ENCODE measurements at regions not wholly inside any gene's neighbourhood (a gene's known extent, or its start where the extent isn't known, plus 50 kb on each side); places are given as distances from the start of the nearest gene placed in this dataset.

GRCh38 chr5:173693670-173694069 lies 77.2 kb upstream of the BOD1 start:
- H3K27ac ChIP-seq (ENCODE audit: low read depth in 1 of 2, low read length in 1 of 2): no peak overlapping the region
- DNase-seq: no peak
- no peaks in the 10 kb centered on the region for H3K36me3 ChIP-seq (ENCODE audit: control insufficient read depth in 4 of 4, insufficient read depth in 4 of 4, low read length in 4 of 4)
- no peak overlapping the region for H3K4me3 ChIP-seq
- no peak overlapping the region for H3K9ac ChIP-seq (ENCODE audit: insufficient read depth in 1 of 2, low read length in 2 of 2)
- peaks cover 0 to 5% (median 0%) of the 10 kb centered on the region in 4 donors for H3K9me3 ChIP-seq (ENCODE audit: control insufficient read depth in 4 of 4, insufficient read depth in 3 of 4, low read length in 3 of 4)
- no peak for ATAC-seq (ENCODE audit: insufficient read depth, low FRiP score)
- WGBS, 2 donors: 80 to 81% methylated on average over 5 of the region's 5 CpGs
- H3K4me1 ChIP-seq (ENCODE audit: control insufficient read depth in 5 of 5, insufficient read depth in 5 of 5, low read length in 5 of 5): peaks cover 0 to 12% (median 5%) of the 10 kb centered on the region in 5 donors
- no peaks in the 10 kb centered on the region for H3K27me3 ChIP-seq (ENCODE audit: control insufficient read depth in 3 of 3, insufficient read depth in 3 of 3, low read length in 2 of 3)
- TF ChIP-seq CTCF (IDR thresholded peaks at IDR 0.05; ENCODE audit: control extremely low read depth, extremely low read depth): no peak

- Histone ChIP-seq H3K27ac (ENCODE audit: low read depth in 1 of 2, low read length in 1 of 2) (no peak overlapping the region), H3K4me3 (no peak overlapping the region), H3K27me3 (ENCODE audit: control insufficient read depth in 3 of 3, insufficient read depth in 3 of 3, low read length in 2 of 3) (no peaks in the 10 kb centered on the region), H3K36me3 (ENCODE audit: control insufficient read depth in 4 of 4, insufficient read depth in 4 of 4, low read length in 4 of 4) (no peaks in the 10 kb centered on the region), H3K9ac (ENCODE audit: insufficient read depth in 1 of 2, low read length in 2 of 2) (no peak overlapping the region), H3K4me1 (ENCODE audit: control insufficient read depth in 5 of 5, insufficient read depth in 5 of 5, low read length in 5 of 5) (no peaks in the 10 kb centered on the region), H3K9me3 (ENCODE audit: control insufficient read depth in 4 of 4, insufficient read depth in 3 of 4, low read length in 3 of 4) (peaks cover 0 to 5% (median 0%) of the 10 kb centered on the region in 4 donors)
- WGBS, 2 donors: 94 to 99% methylated on average over 3 of the region's 3 CpGs
- TF ChIP-seq CTCF (IDR thresholded peaks at IDR 0.05; ENCODE audit: control extremely low read depth, extremely low read depth): no peak
- DNase-seq (no peak), ATAC-seq (ENCODE audit: insufficient read depth, low FRiP score) (no peak)
Measured at GRCh38 chr5:173696216-173696615, 79.8 kb upstream of the BOD1 start.

- WGBS, 2 donors: 72 to 77% methylated on average over 11 of the region's 11 CpGs
- ATAC-seq (ENCODE audit: insufficient read depth, low FRiP score) (no peak), DNase-seq (no peak)
- no peak for TF ChIP-seq CTCF (IDR thresholded peaks at IDR 0.05; ENCODE audit: control extremely low read depth, extremely low read depth)
- H3K36me3 ChIP-seq (ENCODE audit: control insufficient read depth in 4 of 4, insufficient read depth in 4 of 4, low read length in 4 of 4): no peaks in the 10 kb centered on the region
- H3K9me3 ChIP-seq (ENCODE audit: control insufficient read depth in 4 of 4, insufficient read depth in 3 of 4, low read length in 3 of 4): peaks cover 0 to 5% (median 0%) of the 10 kb centered on the region in 4 donors
- no peaks in the 10 kb centered on the region for H3K27me3 ChIP-seq (ENCODE audit: control insufficient read depth in 3 of 3, insufficient read depth in 3 of 3, low read length in 2 of 3)
- no peak overlapping the region for H3K4me3 ChIP-seq
- no peaks in the 10 kb centered on the region for H3K4me1 ChIP-seq (ENCODE audit: control insufficient read depth in 5 of 5, insufficient read depth in 5 of 5, low read length in 5 of 5)
- H3K27ac ChIP-seq (ENCODE audit: low read depth in 1 of 2, low read length in 1 of 2): no peak overlapping the region
- no peak overlapping the region for H3K9ac ChIP-seq (ENCODE audit: insufficient read depth in 1 of 2, low read length in 2 of 2)
Measured at GRCh38 chr5:173697931-173698579, 81.6 kb upstream of the BOD1 start.

GRCh38 chr5:173699966-173700365 lies 83.5 kb upstream of the BOD1 start:
- no peak for ATAC-seq (ENCODE audit: insufficient read depth, low FRiP score)
- Histone ChIP-seq H3K36me3 (ENCODE audit: control insufficient read depth in 4 of 4, insufficient read depth in 4 of 4, low read length in 4 of 4) (no peaks in the 10 kb centered on the region), H3K9me3 (ENCODE audit: control insufficient read depth in 4 of 4, insufficient read depth in 3 of 4, low read length in 3 of 4) (no peaks in the 10 kb centered on the region), H3K9ac (ENCODE audit: insufficient read depth in 1 of 2, low read length in 2 of 2) (no peak overlapping the region), H3K4me1 (ENCODE audit: control insufficient read depth in 5 of 5, insufficient read depth in 5 of 5, low read length in 5 of 5) (no peaks in the 10 kb centered on the region), H3K4me3 (no peak overlapping the region), H3K27ac (ENCODE audit: low read depth in 1 of 2, low read length in 1 of 2) (no peak overlapping the region), H3K27me3 (ENCODE audit: control insufficient read depth in 3 of 3, insufficient read depth in 3 of 3, low read length in 2 of 3) (peaks cover 0 to 3% (median 0%) of the 10 kb centered on the region in 3 donors)
- no peak for TF ChIP-seq CTCF (IDR thresholded peaks at IDR 0.05; ENCODE audit: control extremely low read depth, extremely low read depth)
- 93 to 96% methylated on average over 2 of the region's 2 CpGs for WGBS, 2 donors
- DNase-seq: no peak

Data from lung (tissue), 11 donors.